ENCODE measurements at regions not wholly inside any gene's neighbourhood (a gene's known extent, or its start where the extent isn't known, plus 50 kb on each side); places are given as distances from the start of the nearest gene placed in this dataset.

- TF ChIP-seq CTCF (IDR thresholded peaks at IDR 0.05) (no peak), POLR2A (IDR thresholded peaks at IDR 0.05) (no peak)
These were observed 101.0 kb upstream of the IRX2 start for GRCh38 chr5:2852446-2852845.
